ENCODE measurements at regions not wholly inside any gene's neighbourhood (a gene's known extent, or its start where the extent isn't known, plus 50 kb on each side); places are given as distances from the start of the nearest gene placed in this dataset.

DNA sequence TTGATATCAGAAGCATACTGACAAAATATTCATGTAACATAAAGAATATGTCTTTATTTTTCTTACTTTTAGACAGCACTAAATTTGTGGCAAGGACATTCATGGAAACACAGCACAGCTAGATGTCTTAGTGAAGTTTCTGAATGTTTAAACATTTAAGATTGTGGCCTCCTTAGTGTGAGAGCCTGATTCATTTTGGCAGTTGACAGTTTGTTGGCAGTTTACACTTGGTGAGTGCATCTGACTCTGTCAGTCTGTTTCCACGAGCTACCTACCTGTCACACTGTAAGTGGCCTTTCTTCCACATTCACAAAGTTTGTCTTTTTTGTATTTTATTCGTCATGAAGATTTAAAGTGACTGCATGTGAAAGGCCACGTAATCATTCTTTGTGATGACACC, 436.8 kb downstream of the TUSC1 start:
- no peaks in the 10 kb centered on the region for H3K9me3 ChIP-seq (ENCODE audit: control insufficient read depth, low read length)
- Mint-ChIP-seq H3K4me1 (no peaks in the 10 kb centered on the region), H3K36me3 (ENCODE audit: low read depth) (no peaks in the 10 kb centered on the region), H3K9me3 (peaks cover 1% of the 10 kb centered on the region), H3K4me3 (no peak overlapping the region), H3K27ac (no peak overlapping the region), H3K27me3 (ENCODE audit: insufficient read depth) (no peaks in the 10 kb centered on the region)
- H3K36me3 ChIP-seq (ENCODE audit: control insufficient read depth, insufficient read depth, low read length), result no peaks in the 10 kb centered on the region
- H3K9ac ChIP-seq (ENCODE audit: extremely low read depth, low read length, poor library complexity, severe bottlenecking), result no peak overlapping the region
- H3K27ac ChIP-seq (ENCODE audit: low read depth, low read length), result no peak overlapping the region
- TF ChIP-seq, protein P1, sequence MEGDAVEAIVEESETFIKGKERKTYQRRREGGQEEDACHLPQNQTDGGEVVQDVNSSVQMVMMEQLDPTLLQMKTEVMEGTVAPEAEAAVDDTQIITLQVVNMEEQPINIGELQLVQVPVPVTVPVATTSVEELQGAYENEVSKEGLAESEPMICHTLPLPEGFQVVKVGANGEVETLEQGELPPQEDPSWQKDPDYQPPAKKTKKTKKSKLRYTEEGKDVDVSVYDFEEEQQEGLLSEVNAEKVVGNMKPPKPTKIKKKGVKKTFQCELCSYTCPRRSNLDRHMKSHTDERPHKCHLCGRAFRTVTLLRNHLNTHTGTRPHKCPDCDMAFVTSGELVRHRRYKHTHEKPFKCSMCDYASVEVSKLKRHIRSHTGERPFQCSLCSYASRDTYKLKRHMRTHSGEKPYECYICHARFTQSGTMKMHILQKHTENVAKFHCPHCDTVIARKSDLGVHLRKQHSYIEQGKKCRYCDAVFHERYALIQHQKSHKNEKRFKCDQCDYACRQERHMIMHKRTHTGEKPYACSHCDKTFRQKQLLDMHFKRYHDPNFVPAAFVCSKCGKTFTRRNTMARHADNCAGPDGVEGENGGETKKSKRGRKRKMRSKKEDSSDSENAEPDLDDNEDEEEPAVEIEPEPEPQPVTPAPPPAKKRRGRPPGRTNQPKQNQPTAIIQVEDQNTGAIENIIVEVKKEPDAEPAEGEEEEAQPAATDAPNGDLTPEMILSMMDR (conservative IDR thresholded peaks at IDR 0.05), result no peak
- no peaks in the 10 kb centered on the region for H3K4me1 ChIP-seq (ENCODE audit: control insufficient read depth, insufficient read depth, low read length)
- no peaks in the 10 kb centered on the region for H3K27me3 ChIP-seq (ENCODE audit: control insufficient read depth, insufficient read depth, low read length, poor library complexity, severe bottlenecking)
- WGBS, 2 experiments (ENCODE audit: insufficient coverage in 1 of 2, insufficient read length in 1 of 2), result 91 to 100% methylated on average over 1 to 3 of the region's 3 CpGs
- H3K4me3 ChIP-seq (ENCODE audit: low read length), result no peak overlapping the region
- DNase-seq, result no peak

DNA sequence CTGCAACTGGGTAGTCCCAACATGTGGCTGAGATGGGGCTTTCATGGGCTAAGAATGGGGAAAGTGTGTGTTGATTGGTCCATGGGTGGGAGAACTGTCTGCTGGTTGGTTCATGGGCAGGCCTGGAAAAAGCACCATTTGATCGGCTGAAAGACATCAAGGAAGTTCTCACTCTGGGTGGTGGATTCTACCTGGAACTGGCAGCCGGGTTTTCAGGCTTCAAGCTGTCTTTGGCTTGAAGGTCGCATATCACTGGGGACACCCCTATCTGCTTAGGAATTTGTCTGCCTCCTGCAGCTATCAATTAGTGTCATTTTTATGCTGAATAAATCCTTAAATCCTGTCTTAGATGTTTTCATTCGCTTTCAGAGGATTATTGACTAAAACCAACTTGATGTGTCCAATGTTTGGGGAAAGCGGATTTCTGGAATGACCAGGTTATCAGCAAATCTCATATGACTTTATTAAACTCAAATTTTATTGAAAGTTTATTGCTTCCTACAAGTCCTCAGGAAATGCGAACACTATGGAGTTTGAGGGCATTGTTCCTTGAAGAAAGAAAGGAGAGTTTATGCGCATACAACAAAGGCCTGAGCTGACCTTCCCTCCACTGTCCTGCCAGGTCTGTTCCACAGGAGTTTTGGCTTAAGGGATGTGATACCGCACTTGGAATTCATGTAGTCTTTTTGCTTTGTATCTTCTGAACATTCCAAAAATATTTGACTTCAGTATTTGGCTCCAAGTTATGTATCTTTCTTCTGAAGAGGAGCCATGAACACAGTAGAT, 451.1 kb downstream of the TUSC1 start:
- H3K27ac ChIP-seq (ENCODE audit: low read depth, low read length), result no peak overlapping the region
- H3K9me3 ChIP-seq (ENCODE audit: control insufficient read depth, low read length), result no peaks in the 10 kb centered on the region
- no peaks in the 10 kb centered on the region for H3K27me3 Mint-ChIP-seq (ENCODE audit: insufficient read depth)
- H3K9me3 Mint-ChIP-seq, result peaks cover 30% of the 10 kb centered on the region
- H3K4me3 Mint-ChIP-seq, result no peak overlapping the region
- peaks cover 8% of the 10 kb centered on the region for H3K36me3 Mint-ChIP-seq (ENCODE audit: low read depth)
- no peaks in the 10 kb centered on the region for H3K4me1 ChIP-seq (ENCODE audit: control insufficient read depth, insufficient read depth, low read length)
- no peak overlapping the region for H3K27ac Mint-ChIP-seq
- H3K4me3 ChIP-seq (ENCODE audit: low read length), result no peak overlapping the region
- no peaks in the 10 kb centered on the region for H3K27me3 ChIP-seq (ENCODE audit: control insufficient read depth, insufficient read depth, low read length, poor library complexity, severe bottlenecking)
- H3K9ac ChIP-seq (ENCODE audit: extremely low read depth, low read length, poor library complexity, severe bottlenecking), result no peak overlapping the region
- WGBS, 2 experiments (ENCODE audit: insufficient coverage in 1 of 2, insufficient read length in 1 of 2), result 92 to 93% methylated on average over 4 to 8 of the region's 8 CpGs
- H3K4me1 Mint-ChIP-seq, result no peaks in the 10 kb centered on the region
- H3K36me3 ChIP-seq (ENCODE audit: control insufficient read depth, insufficient read depth, low read length), result no peaks in the 10 kb centered on the region
- TF ChIP-seq, protein P1 (conservative IDR thresholded peaks at IDR 0.05), result no peak
- peak; percentile 50 for DNase-seq

DNA sequence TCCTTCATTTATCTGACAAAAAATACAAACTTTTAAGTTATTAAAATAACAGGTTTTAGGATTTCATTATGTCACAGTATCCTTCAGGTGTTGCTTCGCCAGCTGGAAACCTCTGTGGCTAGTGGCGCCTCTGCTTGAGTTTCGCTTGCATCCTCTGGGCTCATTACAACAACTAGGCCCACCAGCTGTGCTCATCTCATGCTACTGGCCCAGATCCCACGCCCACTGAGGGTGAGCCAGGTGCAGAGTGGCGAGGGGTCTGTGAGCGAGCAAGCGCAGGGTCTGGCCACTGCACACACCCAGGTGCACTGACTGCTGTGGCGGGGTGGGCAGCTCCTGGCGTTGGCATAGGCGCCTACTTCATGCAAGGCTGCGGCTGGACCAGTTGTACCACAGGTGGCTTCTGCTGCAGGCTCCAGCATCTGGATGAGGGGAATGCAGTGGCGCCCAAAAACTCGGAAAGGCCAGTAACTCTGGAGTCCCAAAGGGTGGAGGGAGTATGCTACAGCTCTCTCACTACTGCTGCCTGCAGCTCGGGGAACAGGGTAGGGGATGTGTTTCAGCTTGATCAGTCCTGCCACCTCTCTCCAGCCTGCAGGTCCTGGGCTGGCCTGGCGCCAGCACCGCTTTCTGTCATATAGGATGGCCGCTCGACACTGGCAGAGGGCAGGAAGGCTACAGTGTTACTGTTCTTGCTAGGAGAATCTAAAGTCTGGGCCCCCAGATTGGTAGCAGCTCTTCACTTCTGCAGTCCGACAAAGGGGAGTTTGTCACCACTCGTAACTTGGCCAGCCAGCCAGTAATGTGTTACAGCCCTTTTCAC, 452.1 kb downstream of the TUSC1 start:
- Mint-ChIP-seq H3K4me3 (no peak overlapping the region), H3K27ac (no peak overlapping the region), H3K36me3 (ENCODE audit: low read depth) (peaks cover 8% of the 10 kb centered on the region), H3K27me3 (ENCODE audit: insufficient read depth) (no peaks in the 10 kb centered on the region), H3K4me1 (no peaks in the 10 kb centered on the region), H3K9me3 (peaks cover 30% of the 10 kb centered on the region)
- Histone ChIP-seq H3K27me3 (ENCODE audit: control insufficient read depth, insufficient read depth, low read length, poor library complexity, severe bottlenecking) (no peaks in the 10 kb centered on the region), H3K9me3 (ENCODE audit: control insufficient read depth, low read length) (no peaks in the 10 kb centered on the region), H3K36me3 (ENCODE audit: control insufficient read depth, insufficient read depth, low read length) (no peaks in the 10 kb centered on the region), H3K4me3 (ENCODE audit: low read length) (no peak overlapping the region), H3K9ac (ENCODE audit: extremely low read depth, low read length, poor library complexity, severe bottlenecking) (no peak overlapping the region), H3K27ac (ENCODE audit: low read depth, low read length) (no peak overlapping the region), H3K4me1 (ENCODE audit: control insufficient read depth, insufficient read depth, low read length) (no peaks in the 10 kb centered on the region)
- DNase-seq, result no peak
- WGBS, 2 experiments (ENCODE audit: insufficient coverage in 1 of 2, insufficient read length in 1 of 2), result 95% methylated on average over 13 to 20 of the region's 20 CpGs
- TF ChIP-seq, protein P1 (conservative IDR thresholded peaks at IDR 0.05), result no peak
